ENCODE measurements at regions not wholly inside any gene's neighbourhood (a gene's known extent, or its start where the extent isn't known, plus 50 kb on each side); places are given as distances from the start of the nearest gene placed in this dataset.

GRCh38 chr3:64398476-64398875, 173.2 kb upstream of the PRICKLE2 start:
- peak in 1 of 2 donors; percentile 53 for ATAC-seq (ENCODE audit: low FRiP score in 2 of 2)
- no peak for TF ChIP-seq POLR2AphosphoS5 (IDR thresholded peaks at IDR 0.05)
- TF ChIP-seq, protein P1, sequence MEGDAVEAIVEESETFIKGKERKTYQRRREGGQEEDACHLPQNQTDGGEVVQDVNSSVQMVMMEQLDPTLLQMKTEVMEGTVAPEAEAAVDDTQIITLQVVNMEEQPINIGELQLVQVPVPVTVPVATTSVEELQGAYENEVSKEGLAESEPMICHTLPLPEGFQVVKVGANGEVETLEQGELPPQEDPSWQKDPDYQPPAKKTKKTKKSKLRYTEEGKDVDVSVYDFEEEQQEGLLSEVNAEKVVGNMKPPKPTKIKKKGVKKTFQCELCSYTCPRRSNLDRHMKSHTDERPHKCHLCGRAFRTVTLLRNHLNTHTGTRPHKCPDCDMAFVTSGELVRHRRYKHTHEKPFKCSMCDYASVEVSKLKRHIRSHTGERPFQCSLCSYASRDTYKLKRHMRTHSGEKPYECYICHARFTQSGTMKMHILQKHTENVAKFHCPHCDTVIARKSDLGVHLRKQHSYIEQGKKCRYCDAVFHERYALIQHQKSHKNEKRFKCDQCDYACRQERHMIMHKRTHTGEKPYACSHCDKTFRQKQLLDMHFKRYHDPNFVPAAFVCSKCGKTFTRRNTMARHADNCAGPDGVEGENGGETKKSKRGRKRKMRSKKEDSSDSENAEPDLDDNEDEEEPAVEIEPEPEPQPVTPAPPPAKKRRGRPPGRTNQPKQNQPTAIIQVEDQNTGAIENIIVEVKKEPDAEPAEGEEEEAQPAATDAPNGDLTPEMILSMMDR (IDR thresholded peaks at IDR 0.05), result no peak
- no peak for TF ChIP-seq EP300 (IDR thresholded peaks at IDR 0.05)
- TF ChIP-seq POLR2A (IDR thresholded peaks at IDR 0.05), result no peak
- no peak for DNase-seq
- Histone ChIP-seq H3K36me3 (no peaks in the 10 kb centered on the region), H3K27me3 (no peaks in the 10 kb centered on the region), H3K4me1 (peaks cover 0 to 9% (median 2%) of the 10 kb centered on the region in 4 donors), H3K9me3 (no peaks in the 10 kb centered on the region), H3K4me3 (no peak overlapping the region), H3K27ac (no peak overlapping the region)
- 79 to 81% methylated on average over 4 of the region's 4 CpGs for WGBS, 2 donors

GRCh38 chr3:64398006-64398405, 172.7 kb upstream of the PRICKLE2 start:
- WGBS, 2 donors, result 89 to 92% methylated on average over 5 of the region's 5 CpGs
- Histone ChIP-seq H3K4me1 (peaks cover 0 to 9% (median 2%) of the 10 kb centered on the region in 4 donors), H3K36me3 (no peaks in the 10 kb centered on the region), H3K27ac (peak overlapping the region in 1 of 4 donors; percentile 32), H3K4me3 (no peak overlapping the region), H3K27me3 (no peaks in the 10 kb centered on the region), H3K9me3 (no peaks in the 10 kb centered on the region)
- DNase-seq (no peak), ATAC-seq (ENCODE audit: low FRiP score in 2 of 2) (no peak)
- no peak for TF ChIP-seq POLR2AphosphoS5 (IDR thresholded peaks at IDR 0.05)
- no peak for TF ChIP-seq EP300 (IDR thresholded peaks at IDR 0.05)
- no peak for TF ChIP-seq POLR2A (IDR thresholded peaks at IDR 0.05)
- TF ChIP-seq, protein P1 (IDR thresholded peaks at IDR 0.05), result no peak

GRCh38 chr3:64397573-64397972, 172.3 kb upstream of the PRICKLE2 start:
- H3K4me3 ChIP-seq, result no peak overlapping the region
- H3K27ac ChIP-seq, result peak overlapping the region in 1 of 4 donors; percentile 32
- DNase-seq (no peak), ATAC-seq (ENCODE audit: low FRiP score in 2 of 2) (no peak)
- 92 to 100% methylated on average over 2 of the region's 2 CpGs for WGBS, 2 donors
- TF ChIP-seq POLR2A (IDR thresholded peaks at IDR 0.05) (no peak), POLR2AphosphoS5 (IDR thresholded peaks at IDR 0.05) (no peak), EP300 (IDR thresholded peaks at IDR 0.05) (no peak)
- TF ChIP-seq, protein P1 (IDR thresholded peaks at IDR 0.05), result no peak
- H3K36me3 ChIP-seq, result no peaks in the 10 kb centered on the region
- H3K4me1 ChIP-seq, result peaks cover 0 to 9% (median 2%) of the 10 kb centered on the region in 4 donors
- no peaks in the 10 kb centered on the region for H3K27me3 ChIP-seq
- H3K9me3 ChIP-seq, result no peaks in the 10 kb centered on the region

DNA sequence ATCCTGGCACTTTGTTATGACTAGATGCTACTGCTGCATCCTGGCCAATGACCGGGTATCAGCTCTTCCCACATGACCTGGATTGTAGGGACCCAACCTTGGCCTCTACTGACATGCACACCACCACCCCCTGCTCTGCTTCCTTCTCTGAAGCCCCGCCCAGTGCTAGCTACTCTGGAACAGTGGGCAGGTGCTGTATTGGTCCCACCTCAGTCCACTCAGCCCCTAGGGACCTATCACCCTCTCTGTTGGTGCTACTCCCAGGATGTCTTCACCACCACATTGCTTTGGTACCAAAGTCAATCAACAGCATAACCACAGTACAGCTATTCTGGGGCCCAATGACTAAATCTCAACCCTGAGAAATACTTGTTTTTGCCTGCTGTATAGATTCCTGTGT, 170.2 kb upstream of the PRICKLE2 start:
- no peak for TF ChIP-seq POLR2AphosphoS5 (IDR thresholded peaks at IDR 0.05)
- no peak for TF ChIP-seq POLR2A (IDR thresholded peaks at IDR 0.05)
- no peak for TF ChIP-seq EP300 (IDR thresholded peaks at IDR 0.05)
- TF ChIP-seq, protein P1 (IDR thresholded peaks at IDR 0.05), result no peak
- Histone ChIP-seq H3K36me3 (no peaks in the 10 kb centered on the region), H3K9me3 (no peaks in the 10 kb centered on the region), H3K4me3 (no peak overlapping the region), H3K4me1 (peaks cover 0 to 9% (median 4%) of the 10 kb centered on the region in 4 donors), H3K27me3 (no peaks in the 10 kb centered on the region), H3K27ac (no peak overlapping the region)
- WGBS, 2 donors, result 60% methylated on average over 2 of the region's 2 CpGs
- no peak for DNase-seq
- peak in 1 of 2 donors; percentile 20 for ATAC-seq (ENCODE audit: low FRiP score in 2 of 2)

- Histone ChIP-seq H3K36me3 (no peaks in the 10 kb centered on the region), H3K4me1 (peaks cover 0 to 4% (median 0%) of the 10 kb centered on the region in 4 donors), H3K27me3 (no peaks in the 10 kb centered on the region), H3K4me3 (no peak overlapping the region), H3K27ac (no peak overlapping the region), H3K9me3 (no peaks in the 10 kb centered on the region)
- 82 to 92% methylated on average over 5 of the region's 5 CpGs for WGBS, 2 donors
- TF ChIP-seq EP300 (IDR thresholded peaks at IDR 0.05) (no peak), POLR2A (IDR thresholded peaks at IDR 0.05) (no peak), POLR2AphosphoS5 (IDR thresholded peaks at IDR 0.05) (no peak)
- TF ChIP-seq, protein P1 (IDR thresholded peaks at IDR 0.05), result no peak
- ATAC-seq (ENCODE audit: low FRiP score in 2 of 2), result no peak
- DNase-seq, result no peak
Observed at GRCh38 chr3:64393193-64393592, 167.9 kb upstream of the PRICKLE2 start.

All from upper lobe of left lung (tissue), 6 donors.